NCI-H2171 treated with DMSO at 0.1 percent for 48 hours (cell line): ENCODE measurements at regions not wholly inside any gene's neighbourhood (a gene's known extent, or its start where the extent isn't known, plus 50 kb on each side); places are given as distances from the start of the nearest gene placed in this dataset.
A peak's percentile ranks its signal among the peaks of the same experiment; 100 is the strongest.
"Not testable (repeated sequence)": the region's sequence is repeated elsewhere in the genome, so short reads cannot be mapped to it uniquely, and the experiment has no call there.

ENCODE experiments used
- DNase-seq: peaks from one replicate; lab custom pipeline; 2025; lab: John Stamatoyannopoulos, UW

DNA sequence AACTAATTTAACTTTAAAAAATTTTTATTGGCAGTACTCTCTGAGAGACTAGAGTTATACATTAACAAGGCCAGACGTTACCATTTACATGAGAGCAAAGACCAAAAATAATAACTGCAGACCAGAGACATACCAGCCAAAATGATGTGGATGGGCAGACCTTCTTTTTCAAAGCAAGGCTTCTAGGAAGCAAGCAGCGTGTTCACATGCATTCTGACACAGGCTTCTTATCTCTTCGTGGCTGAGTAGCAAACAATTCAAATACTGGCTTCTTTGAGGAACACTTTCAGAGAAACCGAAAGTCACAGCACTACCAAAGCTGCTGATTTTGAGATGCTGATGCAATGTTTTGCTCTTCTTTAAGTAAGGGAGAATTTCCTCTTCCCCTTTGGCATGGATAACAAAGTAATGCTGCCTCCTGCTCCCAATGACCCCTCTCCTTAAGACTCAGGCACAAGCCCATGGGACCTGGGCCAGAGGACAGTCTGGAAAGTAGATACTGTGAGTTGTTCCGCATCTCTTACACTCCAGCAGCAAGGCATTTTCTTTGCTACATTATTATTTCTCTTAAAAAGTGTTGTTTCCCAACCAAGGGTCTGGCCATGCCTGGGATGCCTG, 181.9 kb downstream of the MREG start:
- DNase-seq, result no peak

DNA sequence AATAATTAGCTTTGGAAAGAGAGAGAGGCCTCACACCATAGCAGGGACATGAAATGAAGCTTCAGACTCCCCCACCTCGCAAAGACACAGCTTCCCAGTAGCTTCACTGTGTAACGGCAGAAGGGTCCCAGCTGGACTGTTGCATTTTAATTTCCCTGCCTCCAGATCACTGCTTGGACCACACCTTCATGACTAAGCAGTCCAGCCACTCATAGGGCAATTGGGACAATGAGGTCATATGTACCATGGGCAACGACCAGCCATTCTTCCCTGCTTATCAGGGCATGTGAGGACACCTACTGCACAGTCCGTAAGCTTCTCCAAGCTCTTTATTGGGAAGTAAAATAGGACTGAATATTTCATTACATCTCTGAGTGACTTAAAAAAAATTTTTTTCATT, 183.0 kb downstream of the MREG start:
- no peak for DNase-seq

DNA sequence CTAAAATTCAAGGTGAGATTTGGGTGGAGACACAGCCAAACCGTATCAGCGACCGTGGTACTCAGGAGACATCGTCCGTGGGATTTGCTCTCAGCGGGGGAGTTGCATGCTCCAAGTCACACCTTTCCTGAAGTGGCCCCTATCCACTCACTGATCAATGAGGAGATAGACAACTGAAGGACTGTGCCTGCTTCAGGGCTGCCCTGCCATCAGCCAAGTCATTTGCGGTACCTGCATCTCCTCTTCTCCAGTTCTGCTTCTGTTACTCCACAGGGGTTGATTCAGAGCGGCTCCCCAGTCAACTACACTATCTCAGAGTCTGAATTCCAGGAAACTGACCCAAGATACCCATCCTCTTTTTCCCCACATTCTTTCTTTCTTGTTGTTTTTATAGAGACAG, 184.1 kb downstream of the MREG start:
- no peak for DNase-seq

DNA sequence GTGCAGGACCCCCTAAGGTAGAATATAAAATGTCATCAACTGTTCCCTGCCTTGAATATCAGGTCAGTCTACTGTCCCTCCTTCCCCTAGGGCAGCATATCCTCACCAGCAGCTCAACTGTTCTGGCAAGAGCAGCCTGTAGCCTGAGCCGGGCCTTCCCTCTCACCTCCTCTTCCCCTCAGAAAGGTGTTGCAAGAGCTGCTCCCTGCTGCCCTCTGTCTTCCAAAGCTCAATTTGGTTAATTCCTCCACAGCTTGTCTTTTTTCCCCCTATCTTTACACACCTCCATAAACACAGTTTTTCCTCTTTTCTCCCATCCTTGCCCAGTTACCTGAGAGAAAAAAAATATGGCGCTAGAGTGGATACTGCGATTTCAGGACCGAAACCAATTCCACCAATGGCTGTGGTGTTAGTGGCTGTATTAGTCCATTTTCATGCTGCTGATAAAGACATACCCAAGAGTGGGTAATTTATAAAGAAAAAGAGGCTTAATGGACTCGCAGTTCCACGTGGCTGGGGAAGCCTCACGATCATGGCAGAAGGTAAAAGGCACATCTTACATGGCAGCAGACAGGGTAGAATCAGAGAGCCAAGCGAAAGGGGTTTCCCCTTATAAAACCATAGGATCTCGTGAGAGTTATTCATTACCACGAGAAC, 184.7 kb downstream of the MREG start:
- DNase-seq, result peak; percentile 60

DNA sequence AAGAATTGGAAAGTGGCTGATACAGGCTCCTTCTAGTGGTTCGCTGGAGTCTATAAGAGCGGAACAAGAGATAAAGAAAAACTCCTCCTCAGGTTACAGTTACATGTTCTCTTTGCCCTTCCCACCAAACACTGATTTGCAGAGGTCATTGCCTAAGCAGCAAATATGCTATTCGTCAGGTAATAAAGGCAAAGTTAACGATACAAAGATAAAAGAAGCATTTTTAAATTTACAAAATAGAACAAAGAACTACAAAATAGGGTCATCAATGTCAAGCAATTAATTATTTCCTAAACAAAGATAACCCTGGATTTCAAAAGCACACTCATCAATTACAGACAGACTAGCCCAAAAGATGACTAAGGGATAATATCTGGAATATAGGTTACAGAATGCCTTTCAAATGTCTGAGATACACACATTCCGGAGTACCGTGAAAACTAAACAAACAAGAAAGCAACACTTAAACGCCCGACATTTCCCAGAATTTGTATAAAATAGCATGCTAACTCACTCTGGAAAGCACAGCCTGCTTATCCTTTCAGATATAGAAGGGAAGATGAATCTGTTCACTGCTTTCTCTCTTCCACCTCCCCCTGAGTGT, 186.4 kb downstream of the MREG start:
- peak; percentile 17 for DNase-seq

DNA sequence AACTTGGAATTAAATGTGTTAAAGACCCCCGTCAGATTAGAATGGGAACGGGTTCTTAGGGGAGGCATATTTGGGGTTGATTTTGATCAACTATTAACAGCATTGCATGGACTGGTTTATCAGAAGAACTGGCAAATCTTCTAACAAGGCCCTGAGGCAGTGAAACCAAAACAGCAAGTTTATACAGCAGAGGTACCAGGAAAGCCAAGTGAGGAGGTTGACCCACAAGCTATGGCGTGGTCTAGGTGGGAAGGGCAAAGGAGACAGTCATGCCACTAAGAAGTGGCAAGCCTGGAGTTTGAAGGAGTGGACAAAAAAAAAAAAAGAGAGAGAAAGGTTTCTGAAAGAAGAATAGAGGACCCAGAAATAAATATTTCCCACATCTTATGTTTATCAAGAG, 187.0 kb downstream of the MREG start:
- DNase-seq, result no peak

DNA sequence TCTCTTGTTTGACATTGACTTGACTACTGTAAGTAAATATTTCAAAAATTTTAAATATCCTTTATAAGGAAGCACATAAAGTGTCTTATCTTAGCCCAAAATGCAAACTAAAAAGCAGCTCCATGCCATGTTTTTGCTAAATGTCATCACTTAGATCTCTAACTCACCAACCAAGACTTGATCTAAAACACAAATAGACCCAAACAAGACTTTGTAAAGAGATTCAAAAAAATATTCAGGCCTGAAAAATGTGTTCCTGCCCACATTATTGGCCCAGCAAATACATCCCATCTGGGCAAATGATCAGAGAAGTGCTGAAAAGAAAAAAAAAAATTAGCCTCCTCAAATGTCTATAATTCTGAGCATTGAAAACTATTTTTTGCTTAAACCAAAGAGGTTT, 187.6 kb downstream of the MREG start:
- DNase-seq, result no peak

DNA sequence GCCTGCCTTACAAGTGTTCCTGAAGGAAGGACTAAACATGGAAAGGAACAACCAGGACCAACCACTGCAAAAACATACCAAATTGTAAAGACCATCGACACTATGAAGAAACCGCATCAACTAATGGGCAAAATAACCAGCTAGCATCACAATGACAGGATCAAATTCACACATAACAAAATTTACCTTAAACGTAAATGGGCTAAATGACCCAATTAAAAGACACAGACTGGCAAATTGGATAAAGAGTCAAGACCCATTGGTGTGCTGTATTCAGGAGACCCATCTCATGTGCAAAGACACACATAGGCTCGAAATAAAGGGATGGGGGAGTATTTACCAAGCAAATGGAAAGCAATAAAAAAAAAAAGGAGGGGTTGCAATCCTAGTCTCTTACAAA, 192.1 kb downstream of the MREG start:
- DNase-seq, result not testable (repeated sequence)

DNA sequence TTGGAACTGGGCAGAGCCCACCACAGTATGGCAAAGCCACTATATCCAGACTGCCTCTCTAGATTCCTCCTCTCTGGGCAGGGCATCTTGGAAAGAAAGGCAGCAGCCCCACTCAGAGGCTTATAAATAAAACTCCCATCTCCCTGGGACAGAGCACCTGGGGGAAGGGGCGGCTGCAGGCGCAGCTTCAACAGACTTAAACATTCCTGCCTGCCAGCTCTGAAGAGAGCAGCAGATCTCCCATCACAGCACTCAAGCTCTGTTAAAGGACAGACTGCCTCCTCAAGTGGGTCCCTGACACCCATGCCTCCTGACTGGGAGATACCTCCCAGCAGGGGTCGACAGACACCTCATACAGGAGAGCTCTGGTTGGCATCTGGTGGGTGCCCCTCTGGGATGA, 193.6 kb downstream of the MREG start:
- not testable (repeated sequence) for DNase-seq

DNA sequence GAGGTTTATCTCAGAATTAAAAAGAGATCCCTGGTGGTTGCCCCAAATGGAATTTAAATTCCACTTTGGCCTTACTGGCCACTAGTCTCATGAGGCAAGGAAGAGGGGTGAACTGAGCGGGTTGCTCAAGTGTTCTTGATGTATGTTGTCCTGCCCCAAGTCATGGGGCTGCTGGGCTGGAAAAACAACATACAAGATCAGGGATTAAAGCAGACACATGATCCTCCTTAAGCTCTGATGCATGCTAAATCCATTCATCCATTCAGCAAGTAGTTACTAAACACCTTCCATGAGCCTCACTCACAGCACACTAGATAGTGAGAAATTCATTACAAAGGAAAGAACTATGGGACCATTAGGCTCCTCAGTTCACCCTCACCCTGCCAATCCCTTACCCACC, 196.3 kb downstream of the MREG start:
- DNase-seq, result peak; percentile 2

DNA sequence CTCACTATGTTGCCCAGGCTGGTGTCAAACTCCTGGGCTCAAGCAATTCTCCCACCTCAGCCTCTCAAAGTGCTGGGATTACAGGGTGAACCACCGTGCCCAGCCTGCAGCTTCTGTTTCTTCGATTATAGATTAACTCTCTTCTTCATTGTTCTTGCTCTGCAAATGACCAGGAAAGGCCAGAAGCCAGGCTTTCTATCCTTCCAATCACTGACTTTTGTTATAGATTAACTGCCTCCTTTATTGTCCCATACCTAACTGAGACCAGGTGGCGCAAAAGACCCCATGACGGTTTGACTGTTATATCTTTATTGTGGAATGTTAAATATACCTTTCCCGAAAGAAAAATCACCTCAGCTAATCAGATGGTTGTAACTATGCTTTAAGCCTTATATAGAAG, 196.9 kb downstream of the MREG start:
- DNase-seq, result no peak

DNA sequence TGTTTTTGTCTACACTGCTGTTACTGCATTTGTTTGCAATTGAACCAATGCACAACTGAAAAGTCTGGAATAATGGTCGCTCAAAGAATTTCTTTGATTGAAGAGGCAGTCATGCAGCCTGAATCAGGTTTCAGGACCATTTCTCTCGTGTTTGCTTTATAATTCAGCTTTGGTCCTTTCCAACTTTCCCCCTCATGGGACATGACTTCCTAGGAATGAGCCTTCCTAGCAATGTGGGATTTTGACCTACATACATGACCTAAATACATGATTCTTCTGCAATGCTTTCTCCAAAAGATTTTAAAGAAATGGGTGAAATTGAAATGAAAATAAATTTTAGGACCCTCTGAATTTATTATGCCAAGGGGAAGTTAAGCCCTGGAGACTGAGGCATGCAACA, 197.4 kb downstream of the MREG start:
- no peak for DNase-seq

DNA sequence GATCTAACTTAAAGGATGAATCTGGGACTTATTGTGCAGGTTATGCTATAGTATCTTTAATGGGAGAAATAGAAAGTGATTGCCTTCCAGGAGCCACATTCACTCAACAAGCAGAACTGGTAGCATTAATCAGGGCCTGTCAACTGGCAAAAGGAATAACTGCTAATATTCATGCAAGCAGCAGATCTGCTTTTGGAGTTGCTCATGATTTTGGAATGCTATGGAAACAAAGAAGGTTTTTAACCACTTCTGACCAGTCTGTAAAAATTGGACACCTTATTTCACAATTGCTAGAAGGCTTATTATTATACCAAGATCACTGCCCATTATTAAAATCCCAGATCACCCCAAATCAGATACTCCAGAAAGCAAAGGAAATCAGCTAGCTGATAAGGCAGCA, 200.4 kb downstream of the MREG start:
- DNase-seq, result no peak

DNA sequence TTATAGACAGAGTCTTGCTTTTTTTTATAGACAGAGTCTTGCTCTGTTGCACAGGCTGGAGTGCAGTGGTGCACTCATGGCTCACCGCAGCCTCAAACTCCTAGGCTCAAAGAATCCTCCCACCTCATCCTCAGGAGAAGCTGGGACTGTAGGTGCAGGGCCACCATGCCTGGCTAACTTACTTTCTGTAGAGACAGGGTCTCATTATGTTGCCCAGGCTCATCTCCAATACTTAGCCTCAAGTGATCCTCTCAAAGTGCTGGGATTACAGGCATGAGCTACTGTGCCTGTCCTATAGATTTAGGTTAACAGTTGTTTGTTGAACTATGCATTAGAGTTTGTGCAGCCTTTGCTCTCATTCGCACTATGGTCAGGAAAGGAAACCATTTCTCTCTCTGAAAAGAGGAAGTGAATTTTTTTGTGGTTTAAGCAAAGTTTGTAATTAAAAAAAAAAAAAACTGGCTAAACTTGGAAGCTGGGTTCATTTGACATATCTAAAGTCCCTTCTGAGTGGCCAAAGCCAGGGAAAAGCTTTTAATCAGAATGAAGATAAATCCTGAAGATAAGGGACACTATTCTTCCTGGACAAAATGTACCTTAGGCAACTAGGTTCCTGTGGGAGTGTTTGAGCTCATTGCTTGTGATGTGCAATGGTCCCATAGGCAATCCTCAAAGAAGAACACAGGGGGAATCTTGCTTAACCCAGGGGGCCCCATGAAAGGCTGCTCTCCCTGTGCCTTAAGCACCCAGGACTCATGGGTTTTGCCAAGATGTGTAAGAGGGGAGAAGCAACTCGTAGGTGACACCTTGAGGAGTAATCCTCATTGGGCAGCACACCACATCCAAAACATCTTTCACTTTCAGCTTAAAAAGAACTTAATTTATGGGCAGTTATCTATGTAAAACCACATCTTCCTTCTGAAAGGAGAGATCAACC, 201.7 kb downstream of the MREG start:
- DNase-seq, result no peak

DNA sequence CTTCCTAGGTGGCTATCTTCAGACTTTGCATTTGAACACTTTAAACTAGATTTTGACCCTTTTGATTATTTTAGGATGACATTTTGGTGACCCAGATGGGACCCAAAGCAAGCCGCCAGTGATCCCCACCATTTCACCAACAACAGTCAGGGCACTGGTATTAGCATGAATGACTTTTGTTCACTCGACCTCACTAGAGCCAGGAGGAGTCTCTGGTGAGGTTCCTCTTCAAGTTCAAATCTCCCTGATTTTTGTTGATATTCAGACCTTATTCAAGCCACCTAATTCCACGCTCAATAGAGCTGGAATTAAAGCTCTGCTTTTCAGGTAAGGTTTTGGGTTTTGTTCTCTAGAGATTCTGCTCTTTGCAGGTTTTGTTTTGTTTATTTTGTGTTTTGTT, 202.3 kb downstream of the MREG start:
- DNase-seq, result no peak

DNA sequence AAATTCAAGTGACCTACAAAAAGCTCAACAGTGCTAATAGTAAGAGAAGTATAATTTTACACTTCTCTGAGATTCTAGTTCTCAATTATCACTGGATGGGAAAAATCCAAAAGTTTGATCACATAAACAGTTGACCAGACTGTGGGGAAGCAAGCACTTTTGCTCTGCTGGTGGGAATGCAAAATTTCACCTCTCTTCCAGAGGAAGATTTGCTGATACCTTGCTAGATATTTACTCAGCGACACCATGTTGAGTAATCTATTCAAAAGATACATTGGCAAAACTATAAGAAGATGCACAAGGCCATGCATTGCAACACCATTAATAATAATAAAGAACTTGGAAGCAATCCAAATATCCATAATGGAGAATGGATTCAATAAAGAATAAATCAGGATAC, 204.4 kb downstream of the MREG start:
- no peak for DNase-seq

DNA sequence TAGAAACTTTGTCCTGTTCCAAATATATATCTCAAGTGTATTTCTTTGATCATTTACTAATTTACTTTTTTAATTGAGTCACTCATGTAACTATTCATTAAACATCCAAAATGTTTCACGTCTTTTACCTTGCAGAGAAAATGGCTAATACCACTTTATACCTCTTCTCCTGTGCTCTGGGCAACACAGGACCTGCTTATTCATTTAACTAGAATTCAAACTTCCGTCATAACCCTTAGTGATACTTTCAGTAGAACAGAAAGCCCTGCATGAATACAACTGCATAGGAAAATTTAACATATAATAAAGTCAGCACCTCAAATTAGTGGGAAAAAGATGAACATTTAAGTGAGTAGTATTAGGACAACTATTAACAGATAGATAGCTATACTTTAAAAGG, 205.2 kb downstream of the MREG start:
- DNase-seq, result no peak

DNA sequence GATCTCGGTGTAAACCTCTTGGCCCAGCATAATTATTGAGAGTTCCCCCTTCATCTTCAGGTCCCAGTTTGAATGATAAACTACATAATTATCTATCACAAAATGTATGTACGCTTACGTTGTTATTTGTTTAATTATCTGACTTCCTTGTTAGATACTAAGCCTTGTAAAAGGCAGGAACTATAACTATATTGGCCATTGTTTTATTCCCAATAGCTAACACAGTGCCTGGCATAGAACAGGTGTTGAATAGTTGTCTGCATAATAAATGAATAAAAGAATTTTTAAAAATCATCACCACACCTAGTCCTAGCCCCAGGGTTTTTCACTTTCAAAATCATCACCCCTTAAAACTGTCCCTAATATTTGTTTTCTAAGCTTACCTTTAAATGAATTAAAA, 207.9 kb downstream of the MREG start:
- DNase-seq, result no peak

DNA sequence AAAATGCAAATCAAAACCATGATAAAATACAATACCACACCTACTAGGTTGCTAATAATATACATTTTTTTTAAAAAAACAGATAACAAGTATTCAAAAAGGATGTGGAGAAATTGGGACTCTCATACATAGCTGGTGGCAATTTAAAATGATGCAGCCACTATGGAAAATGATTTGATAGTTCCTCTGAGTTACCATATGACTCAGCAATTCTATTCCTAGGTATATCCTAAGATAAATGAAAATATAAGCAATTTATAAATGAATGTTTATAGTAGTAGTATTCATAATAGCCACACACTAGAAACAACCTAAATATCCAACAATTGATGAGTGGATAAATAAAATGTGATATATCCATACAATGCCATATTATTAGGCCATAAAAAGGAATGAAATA, 210.2 kb downstream of the MREG start:
- no peak for DNase-seq

DNA sequence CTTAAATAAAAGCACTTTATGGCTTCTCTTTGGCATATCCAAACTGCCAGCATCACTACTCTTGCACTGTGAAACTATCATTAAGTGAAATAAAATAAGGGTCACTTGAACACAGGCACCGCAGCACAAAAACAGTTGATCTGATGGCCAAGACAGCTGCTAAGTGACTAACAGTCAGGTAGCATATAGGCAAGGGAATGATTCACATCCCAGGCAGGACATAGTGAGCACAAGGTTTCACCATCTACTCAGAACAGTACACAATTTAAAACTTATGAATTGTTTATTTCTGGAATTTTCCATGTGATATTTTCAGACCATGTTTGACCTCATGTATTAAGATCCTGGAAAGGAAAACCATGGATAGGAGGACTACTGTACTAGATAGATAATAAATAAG, 214.2 kb downstream of the MREG start:
- no peak for DNase-seq

DNA sequence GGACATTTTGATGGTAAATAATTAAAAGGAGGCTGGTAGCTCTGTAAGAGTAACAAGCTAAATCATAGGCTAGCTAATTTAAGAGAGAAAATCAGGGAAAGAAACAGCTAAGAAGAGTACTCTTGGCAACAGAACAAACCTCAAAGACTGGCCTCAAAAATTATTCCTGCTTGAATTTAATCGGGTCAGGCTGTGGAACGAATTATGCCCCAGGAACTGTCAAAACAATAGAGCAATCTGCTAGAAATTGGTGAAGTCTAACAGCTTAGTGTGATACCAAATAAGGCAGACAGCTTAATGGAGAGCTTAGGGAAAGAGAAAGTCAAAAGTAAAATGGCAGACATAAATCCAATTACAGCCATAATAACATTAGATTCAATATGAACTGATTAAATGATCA, 215.7 kb downstream of the MREG start:
- no peak for DNase-seq

DNA sequence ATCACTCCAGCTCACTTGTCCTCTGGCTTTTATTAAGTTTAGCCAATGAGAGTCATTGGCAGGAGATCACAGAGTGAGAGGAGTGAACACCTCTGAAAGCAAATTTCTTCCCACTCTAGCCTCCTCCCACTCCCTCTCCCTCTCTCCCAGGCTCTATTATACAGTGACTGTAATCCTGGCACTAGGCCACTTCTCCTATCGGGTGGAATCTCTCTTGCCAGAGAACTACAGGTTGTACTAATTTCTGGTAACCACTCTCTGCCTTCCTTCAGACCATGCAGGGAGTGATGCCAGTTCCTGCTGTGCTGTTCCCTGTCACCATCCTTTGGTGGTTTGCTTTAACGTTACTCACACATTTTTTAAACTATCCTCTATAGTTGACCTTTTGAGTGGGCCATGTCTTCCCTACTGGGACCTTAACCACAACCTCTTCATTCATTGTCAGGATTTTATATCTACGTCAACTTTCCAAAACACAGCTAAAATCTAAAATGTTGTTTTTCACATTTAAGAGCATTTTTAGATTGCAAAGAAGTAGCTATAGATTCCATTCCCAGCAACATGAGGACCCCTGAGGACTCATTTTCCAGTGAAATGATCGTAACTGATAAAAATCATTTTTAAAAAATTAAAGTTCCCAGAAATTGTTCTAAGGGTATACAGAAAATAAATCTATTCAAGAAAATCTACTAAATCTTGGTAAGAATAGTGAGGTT, 217.1 kb downstream of the MREG start:
- DNase-seq, result peak; percentile 6
